Hepatocyte (in vitro differentiated cells): ENCODE measurements at regions not wholly inside any gene's neighbourhood (a gene's known extent, or its start where the extent isn't known, plus 50 kb on each side); places are given as distances from the start of the nearest gene placed in this dataset.

Experiments used
- DNase-seq: peaks from one replicate; pipeline ENCODE4 v3.0.0-alpha.2; 2016; ENCODE audit warnings: low spot score
- H2AFZ ChIP-seq: fragments of 200-600 bp; sonication (generic); 2 replicates; pipeline ENCODE4 v1.6.0; 2016; ENCODE audit warnings: antibody characterized with exemption, mild to moderate bottlenecking
- H3K27ac ChIP-seq: fragments of 200-600 bp; sonication (generic); 2 replicates; pipeline ENCODE4 v1.5.1; 2016; ENCODE audit warnings: mild to moderate bottlenecking
- H3K27me3 ChIP-seq: fragments of 200-600 bp; sonication (generic); 2 replicates; pipeline ENCODE4 v1.6.1; 2016
- H3K36me3 ChIP-seq: fragments of 200-600 bp; sonication (generic); replicated peaks from 2 replicates; pipeline ENCODE4 v1.5.1; 2016; ENCODE audit warnings: low read depth; ENCODE audit not compliant: insufficient read depth
- H3K4me1 ChIP-seq: fragments of 200-600 bp; sonication (generic); 2 replicates; pipeline ENCODE4 v1.5.1; 2016; ENCODE audit warnings: mild to moderate bottlenecking, moderate library complexity; ENCODE audit not compliant: insufficient read depth
- H3K4me2 ChIP-seq: fragments of 200-600 bp; sonication (generic); 2 replicates; pipeline ENCODE4 v1.6.0; 2016
- H3K4me3 ChIP-seq: fragments of 200-600 bp; sonication (generic); 2 replicates; pipeline ENCODE4 v1.5.1; 2016; ENCODE audit warnings: mild to moderate bottlenecking
- H3K79me2 ChIP-seq: fragments of 200-600 bp; sonication (generic); 2 replicates; pipeline ENCODE4 v1.6.0; 2017; ENCODE audit warnings: mild to moderate bottlenecking
- H3K9me2 ChIP-seq: fragments of 200-600 bp; sonication (generic); replicated peaks from 2 replicates; pipeline ENCODE4 v1.6.0; 2017; ENCODE audit warnings: mild to moderate bottlenecking; ENCODE audit not compliant: insufficient read depth
- H3K9me3 ChIP-seq: fragments of 200-600 bp; sonication (generic); 2 replicates; pipeline ENCODE4 v1.5.1; 2016; ENCODE audit warnings: low read depth, mild to moderate bottlenecking
- H4K20me1 ChIP-seq: fragments of 200-600 bp; sonication (generic); 2 replicates; pipeline ENCODE4 v1.6.0; 2016; ENCODE audit warnings: mild to moderate bottlenecking; ENCODE audit not compliant: insufficient read depth, poor library complexity, severe bottlenecking
- EZH2 ChIP-seq: fragments of 200-600 bp; sonication (generic); IDR thresholded peaks from 2 replicates; pipeline ENCODE4 v1.6.1; 2016; ENCODE audit warnings: antibody characterized with exemption, mild to moderate bottlenecking, borderline replicate concordance
- EZH2phosphoT487 ChIP-seq: fragments of 200-600 bp; sonication (generic); IDR thresholded peaks from one replicate; pipeline ENCODE4 v1.6.1; 2018; ENCODE audit warnings: antibody characterized with exemption, mild to moderate bottlenecking, low read depth, moderate library complexity; ENCODE audit not compliant: unreplicated experiment, severe bottlenecking
- WGBS: methylation state at CpG from one replicate; pipeline ENCODE4 v1.1.6; 2016; ENCODE audit warnings: low lambda C conversion rate; ENCODE audit errors: missing lambda C conversion rate; 5-methylcytosine and 5-hydroxymethylcytosine counted together
- TF ChIP-seq, protein P1 (sequence below): fragments of 200-600 bp; sonication (generic); IDR thresholded peaks from 2 replicates; pipeline ENCODE4 v1.5.1; 2016; ENCODE audit warnings: antibody characterized with exemption, mild to moderate bottlenecking; ENCODE audit not compliant: poor library complexity

DNA sequence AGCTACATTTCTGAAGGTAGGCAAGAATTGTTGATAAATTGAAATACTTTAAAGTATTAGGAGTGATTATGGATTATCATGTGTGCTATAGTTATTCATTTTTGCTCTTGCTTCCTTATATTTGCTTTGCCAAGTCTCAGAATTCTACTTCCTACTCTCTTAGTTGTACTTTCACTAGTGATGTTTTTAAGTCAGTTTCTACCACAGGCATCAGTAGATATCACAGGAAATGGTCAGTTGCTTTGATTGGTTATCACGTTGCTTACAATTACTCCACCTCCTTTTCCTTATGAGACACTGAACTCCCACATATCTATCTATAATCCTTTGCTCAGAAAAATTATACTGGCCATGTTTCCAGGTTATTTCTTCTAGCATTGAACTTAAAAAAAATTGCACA is 472.8 kb downstream of the DMRTA1 start:
- 82% methylated on average over 1 of the region's 1 CpG for WGBS
- Histone ChIP-seq H3K27ac (no peak overlapping the region), H2AFZ (no peak overlapping the region), H4K20me1 (no peaks in the 10 kb centered on the region), H3K4me3 (no peak overlapping the region), H3K27me3 (no peaks in the 10 kb centered on the region), H3K4me1 (no peaks in the 10 kb centered on the region), H3K9me2 (no peaks in the 10 kb centered on the region), H3K79me2 (no peaks in the 10 kb centered on the region), H3K9me3 (no peaks in the 10 kb centered on the region), H3K36me3 (no peaks in the 10 kb centered on the region), H3K4me2 (no peak overlapping the region)
- no peak for TF ChIP-seq EZH2phosphoT487
- TF ChIP-seq EZH2: no peak
- TF ChIP-seq, protein P1, sequence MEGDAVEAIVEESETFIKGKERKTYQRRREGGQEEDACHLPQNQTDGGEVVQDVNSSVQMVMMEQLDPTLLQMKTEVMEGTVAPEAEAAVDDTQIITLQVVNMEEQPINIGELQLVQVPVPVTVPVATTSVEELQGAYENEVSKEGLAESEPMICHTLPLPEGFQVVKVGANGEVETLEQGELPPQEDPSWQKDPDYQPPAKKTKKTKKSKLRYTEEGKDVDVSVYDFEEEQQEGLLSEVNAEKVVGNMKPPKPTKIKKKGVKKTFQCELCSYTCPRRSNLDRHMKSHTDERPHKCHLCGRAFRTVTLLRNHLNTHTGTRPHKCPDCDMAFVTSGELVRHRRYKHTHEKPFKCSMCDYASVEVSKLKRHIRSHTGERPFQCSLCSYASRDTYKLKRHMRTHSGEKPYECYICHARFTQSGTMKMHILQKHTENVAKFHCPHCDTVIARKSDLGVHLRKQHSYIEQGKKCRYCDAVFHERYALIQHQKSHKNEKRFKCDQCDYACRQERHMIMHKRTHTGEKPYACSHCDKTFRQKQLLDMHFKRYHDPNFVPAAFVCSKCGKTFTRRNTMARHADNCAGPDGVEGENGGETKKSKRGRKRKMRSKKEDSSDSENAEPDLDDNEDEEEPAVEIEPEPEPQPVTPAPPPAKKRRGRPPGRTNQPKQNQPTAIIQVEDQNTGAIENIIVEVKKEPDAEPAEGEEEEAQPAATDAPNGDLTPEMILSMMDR: no peak
- DNase-seq: no peak

DNA sequence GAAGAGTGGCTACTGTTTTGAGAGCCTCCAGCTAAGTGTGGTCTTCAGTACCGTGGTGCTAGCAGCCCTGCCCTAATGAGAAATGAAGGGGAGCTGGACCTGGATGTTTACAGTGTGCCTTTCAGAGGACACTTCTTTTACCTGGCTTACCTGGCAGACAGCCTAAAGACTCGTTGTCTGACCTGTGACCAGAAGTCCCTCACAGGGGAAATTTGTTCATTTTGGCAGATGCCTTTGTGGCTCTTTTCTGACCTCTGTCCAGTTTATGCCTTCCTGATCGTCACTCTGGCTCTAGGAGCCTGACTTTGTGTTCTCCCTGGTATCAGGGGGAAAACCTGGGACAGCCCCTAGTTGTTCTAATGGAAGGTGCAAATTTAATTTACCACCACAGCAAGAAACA is 475.1 kb downstream of the DMRTA1 start:
- TF ChIP-seq, protein P1: no peak
- 71% methylated on average over 3 of the region's 3 CpGs for WGBS

DNA sequence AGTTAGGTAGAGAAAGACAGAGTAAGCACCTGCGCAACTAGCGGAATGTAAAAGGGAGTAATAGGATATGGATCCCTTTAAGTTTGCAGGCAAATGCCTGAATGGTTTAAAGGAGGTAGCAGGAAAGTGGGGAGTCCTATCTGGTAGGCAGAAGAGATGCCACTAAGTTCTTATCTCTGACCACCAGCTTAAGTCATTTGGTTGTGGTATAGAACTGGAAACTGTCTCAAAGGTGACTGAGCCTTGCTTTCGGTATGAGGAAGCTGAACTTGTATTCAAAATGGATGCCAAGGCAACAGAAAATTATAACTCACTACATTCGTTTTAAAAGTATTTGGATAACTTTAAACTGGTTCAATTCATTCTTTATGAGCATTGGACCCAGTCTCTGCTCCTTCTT is 475.6 kb downstream of the DMRTA1 start:
- no peak for DNase-seq
- H3K9me2 ChIP-seq: no peaks in the 10 kb centered on the region
- no peaks in the 10 kb centered on the region for H3K79me2 ChIP-seq
- no peak overlapping the region for H2AFZ ChIP-seq
- H3K36me3 ChIP-seq: no peaks in the 10 kb centered on the region
- 89% methylated on average over 4 of the region's 4 CpGs for WGBS
- no peaks in the 10 kb centered on the region for H3K9me3 ChIP-seq
- no peaks in the 10 kb centered on the region for H4K20me1 ChIP-seq
- no peaks in the 10 kb centered on the region for H3K4me1 ChIP-seq
- H3K27ac ChIP-seq: no peak overlapping the region
- no peak for TF ChIP-seq EZH2phosphoT487
- TF ChIP-seq, protein P1: no peak
- no peak for TF ChIP-seq EZH2
- H3K27me3 ChIP-seq: no peaks in the 10 kb centered on the region
- H3K4me3 ChIP-seq: no peak overlapping the region
- H3K4me2 ChIP-seq: no peak overlapping the region

More for the DNA sequence above, 475.1 kb downstream of the DMRTA1 start:
- Histone ChIP-seq H2AFZ (no peak overlapping the region), H3K9me3 (no peaks in the 10 kb centered on the region), H3K9me2 (no peaks in the 10 kb centered on the region), H3K79me2 (no peaks in the 10 kb centered on the region), H4K20me1 (no peaks in the 10 kb centered on the region), H3K27me3 (no peaks in the 10 kb centered on the region), H3K4me1 (no peaks in the 10 kb centered on the region), H3K27ac (no peak overlapping the region), H3K4me3 (no peak overlapping the region), H3K4me2 (no peak overlapping the region), H3K36me3 (no peaks in the 10 kb centered on the region)
- DNase-seq: no peak

DNA sequence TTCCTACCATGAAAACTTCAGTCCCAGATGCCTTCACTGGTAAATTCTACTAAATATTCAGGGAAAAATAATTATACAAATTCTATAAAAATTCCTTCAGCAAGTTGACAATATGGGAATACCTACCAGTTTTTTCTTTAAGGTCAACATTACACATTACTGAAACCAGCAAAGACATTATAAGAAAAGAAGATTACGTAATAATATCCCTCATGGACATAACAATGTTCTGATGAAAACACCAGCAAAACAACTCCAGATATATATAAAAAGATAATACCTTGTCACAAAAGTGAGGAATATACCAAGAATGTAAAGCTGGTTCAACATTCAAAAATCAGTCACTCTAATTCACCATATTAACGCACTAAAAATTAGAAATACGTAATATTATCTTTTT is 507.9 kb downstream of the DMRTA1 start:
- Histone ChIP-seq H3K4me2 (peak overlapping the region; percentile 3), H3K9me3 (no peaks in the 10 kb centered on the region)
- WGBS: 92% methylated on average over 3 of the region's 3 CpGs

More for the DNA sequence above, 507.9 kb downstream of the DMRTA1 start:
- Histone ChIP-seq H3K27me3 (no peaks in the 10 kb centered on the region), H3K4me1 (no peaks in the 10 kb centered on the region), H3K9me2 (no peaks in the 10 kb centered on the region), H3K36me3 (no peaks in the 10 kb centered on the region), H3K27ac (no peak overlapping the region), H4K20me1 (no peaks in the 10 kb centered on the region), H3K79me2 (no peaks in the 10 kb centered on the region), H3K4me3 (no peak overlapping the region), H2AFZ (no peak overlapping the region)
- TF ChIP-seq, protein P1: no peak
- DNase-seq: no peak
